Endothelial cell of umbilical vein (primary cell): ENCODE measurements at regions not wholly inside any gene's neighbourhood (a gene's known extent, or its start where the extent isn't known, plus 50 kb on each side); places are given as distances from the start of the nearest gene placed in this dataset.

Source experiments
- BruUV-seq: library from RNA; stranded (reverse); fragments of 400-500 nt; replicated peaks from 2 replicates; lab custom pipeline; 2021; lab: Mats Ljungman, UMichigan
- CTCF ChIA-PET: fragments of 300-600, 350-600 bp; sonication (Branson Sonifier 250); formaldehyde crosslinking; loops from one replicate; lab custom pipeline; 2021; ENCODE audit warnings: antibody characterized with exemption, inconsistent platforms; lab: Charles Lee
- POLR2A ChIA-PET: fragments of 300-600, 350-600 bp; sonication (Branson Sonifier 250); formaldehyde crosslinking; loops from one replicate; lab custom pipeline; 2021; ENCODE audit warnings: antibody characterized with exemption, inconsistent platforms; lab: Charles Lee
- DNase-seq: peaks from one replicate; pipeline ENCODE4 v3.0.0-alpha.2; 2011; ENCODE audit warnings: low read depth, low spot score
- FAIRE-seq: peaks from 2 replicates; lab custom pipeline; 2011; peaks lifted over from hg19 to GRCh38; lab: Jason Lieb, UNC
- H2AFZ ChIP-seq: 2 replicates; pipeline ENCODE4 v1.6.0; 2012; ENCODE audit warnings: low read depth, low read length, control low read depth, inconsistent platforms
- H3K27ac ChIP-seq: 2 replicates; pipeline ENCODE4 v1.5.1; 2011; ENCODE audit warnings: low read depth, mild to moderate bottlenecking, control low read depth, low read length, moderate library complexity; ENCODE audit not compliant: insufficient read depth
- H3K27me3 ChIP-seq, 2 experiments: 2 replicates each; pipeline versions ENCODE4 v1.6.0 to v1.6.1; 2011; ENCODE audit warnings: low read length in 2 of 2, mixed read lengths in 1 of 2; ENCODE audit not compliant: control insufficient read depth in 2 of 2, insufficient read depth in 2 of 2
- H3K36me3 ChIP-seq, 2 experiments: 2 replicates in 1 of 2; 3 replicates in 1 of 2; pipeline ENCODE4 v1.5.1; 2011; ENCODE audit warnings: low read length in 2 of 2, mild to moderate bottlenecking in 1 of 2, moderate library complexity in 1 of 2; ENCODE audit not compliant: control insufficient read depth in 2 of 2, insufficient read depth in 2 of 2; ENCODE audit errors: extremely low read depth in 1 of 2
- H3K4me1 ChIP-seq: 3 replicates; pipeline ENCODE4 v1.5.1; 2011; ENCODE audit warnings: mild to moderate bottlenecking, low read length; ENCODE audit not compliant: control insufficient read depth, insufficient read depth; ENCODE audit errors: extremely low read depth
- H3K4me2 ChIP-seq: 2 replicates; pipeline ENCODE4 v1.6.1; 2011; ENCODE audit warnings: low read length, control low read depth, mixed read lengths; ENCODE audit not compliant: insufficient read depth
- H3K4me3 ChIP-seq, 3 experiments: fragments of 200-600 bp in 1 of 3; sonication (generic), shearing (Covaris generic) in 1 of 3; replicated peaks in 1 of 3; 2 replicates each; pipeline ENCODE4 v1.5.1; 2011 to 2016; ENCODE audit warnings: control low read depth in 3 of 3, low read length in 3 of 3, mild to moderate bottlenecking in 2 of 3, inconsistent platforms in 1 of 3, low read depth in 1 of 3, moderate library complexity in 1 of 3; ENCODE audit not compliant: insufficient read depth in 1 of 3
- H3K79me2 ChIP-seq: 2 replicates; pipeline ENCODE4 v1.6.0; 2012; ENCODE audit warnings: low read length, inconsistent platforms; ENCODE audit not compliant: control insufficient read depth, insufficient read depth
- H3K9ac ChIP-seq: replicated peaks from 2 replicates; pipeline ENCODE3; 2011; ENCODE audit warnings: low read length, control low read depth; ENCODE audit not compliant: insufficient read depth; ENCODE audit errors: extremely low read depth
- H3K9me1 ChIP-seq: replicated peaks from 3 replicates; pipeline ENCODE4 v1.6.0; 2011; ENCODE audit warnings: mild to moderate bottlenecking, low read length; ENCODE audit not compliant: control insufficient read depth, insufficient read depth; ENCODE audit errors: extremely low read depth
- H3K9me3 ChIP-seq: replicated peaks from 2 replicates; pipeline ENCODE4 v1.5.1; 2012; ENCODE audit warnings: low read length, inconsistent platforms; ENCODE audit not compliant: control insufficient read depth, insufficient read depth
- H4K20me1 ChIP-seq: replicated peaks from 2 replicates; pipeline ENCODE3; 2011; ENCODE audit warnings: mild to moderate bottlenecking, low read length; ENCODE audit not compliant: control insufficient read depth, insufficient read depth; ENCODE audit errors: extremely low read depth
- CTCF ChIP-seq, 2 donors: IDR thresholded peaks; 1 replicate in 1 of 2; 2 replicates in 1 of 2; pipeline ENCODE4 v1.5.1; 2011; ENCODE audit warnings: low read length in 2 of 2, mild to moderate bottlenecking in 2 of 2, moderate library complexity in 2 of 2, control low read depth in 1 of 2, inconsistent platforms in 1 of 2, low read depth in 1 of 2; ENCODE audit not compliant: insufficient read depth in 1 of 2; ENCODE audit errors: extremely low read depth in 1 of 2
- EZH2 ChIP-seq: IDR thresholded peaks from 2 replicates; pipeline ENCODE4 v1.6.1; 2012; ENCODE audit warnings: borderline replicate concordance, low read depth, mild to moderate bottlenecking, moderate library complexity, low read length, inconsistent platforms; ENCODE audit not compliant: severe bottlenecking
- FOS ChIP-seq: IDR thresholded peaks from 2 replicates; pipeline ENCODE4 v1.6.1; 2011; ENCODE audit warnings: mild to moderate bottlenecking, low read length, moderate library complexity, borderline replicate concordance; ENCODE audit not compliant: insufficient read depth
- GATA2 ChIP-seq: IDR thresholded peaks from 2 replicates; pipeline ENCODE4 v1.7.0; 2011; ENCODE audit warnings: low read depth, mild to moderate bottlenecking, moderate library complexity, mixed read lengths, low read length; ENCODE audit not compliant: insufficient read length, insufficient read depth
- JUN ChIP-seq: IDR thresholded peaks from 2 replicates; pipeline ENCODE4 v1.6.1; 2011; ENCODE audit warnings: borderline replicate concordance, low read depth; ENCODE audit not compliant: insufficient read length, insufficient read depth
- MAX ChIP-seq: IDR thresholded peaks from 2 replicates; pipeline ENCODE4 v1.6.1; 2011; ENCODE audit not compliant: insufficient read depth, insufficient read length
- MYC ChIP-seq: IDR thresholded peaks from one replicate; pipeline ENCODE4 v1.6.1; 2011; ENCODE audit warnings: mild to moderate bottlenecking, low read depth, low read length
- POLR2A ChIP-seq: IDR thresholded peaks from 2 replicates; pipeline ENCODE4 v1.6.1; 2012; ENCODE audit warnings: low read depth, mild to moderate bottlenecking, control low read depth, low read length
- POLR2AphosphoS5 ChIP-seq: IDR thresholded peaks from 2 replicates; pipeline ENCODE4 v1.6.1; 2012; ENCODE audit warnings: low read depth, mild to moderate bottlenecking, control low read depth, low read length, moderate library complexity; ENCODE audit not compliant: insufficient read depth
- dilution Hi-C: fragments of 300-500 bp; cut with MboI; formaldehyde crosslinking; loops from one replicate; pipeline ENCODE4 v1.15.0; 2019; ENCODE audit warnings: low sequenced_read_pairs; ENCODE audit not compliant: extremely low pct_ligation_motif_present
- intact Hi-C: fragments of 100-400 bp; cut with micrococcal nuclease; formaldehyde crosslinking; loops from one replicate; pipeline ENCODE4 v1.10.0; 2022

- Histone ChIP-seq H3K9me3 (no peaks in the 10 kb centered on the region), H2AFZ (no peak overlapping the region), H3K27me3 (no peaks in the 10 kb centered on the region), H3K27ac (no peak overlapping the region), H3K4me2 (no peak overlapping the region), H3K9me1 (no peaks in the 10 kb centered on the region), H3K4me1 (no peaks in the 10 kb centered on the region), H3K36me3 (no peaks in the 10 kb centered on the region), H3K79me2 (no peaks in the 10 kb centered on the region), H3K9ac (no peak overlapping the region), H3K4me3 (no peak overlapping the region), H4K20me1 (no peaks in the 10 kb centered on the region)
- intact Hi-C loops (no loop called here), dilution Hi-C loops (no loop called here)
- DNase-seq (no peak), FAIRE-seq (no peak)
- TF ChIP-seq POLR2A: no peak
- no peak for TF ChIP-seq CTCF (IDR thresholded peaks at IDR 0.05; ENCODE audit: extremely low read depth in 1 of 2, insufficient read depth in 1 of 2, low read depth in 1 of 2, low read length in 2 of 2)
- TF ChIP-seq JUN: no peak
- TF ChIP-seq MYC: no peak
- TF ChIP-seq FOS: no peak
- no peak for TF ChIP-seq GATA2
- TF ChIP-seq MAX: no peak
- TF ChIP-seq EZH2: no peak
- TF ChIP-seq POLR2AphosphoS5: no peak
- no TSS peak for BruUV-seq
- ChIA-PET POLR2A (no interaction called here), CTCF (interaction anchor here (1.4 kb wide), 1 partner anchor 31 kb away, joined by 3 read pairs; no protein-coding TSS in a partner anchor)
Measured at GRCh38 chr2:226446406-226447001, 353.1 kb downstream of the IRS1 start.
